HG03457 (cell line): ENCODE measurements at regions not wholly inside any gene's neighbourhood (a gene's known extent, or its start where the extent isn't known, plus 50 kb on each side); places are given as distances from the start of the nearest gene placed in this dataset.
"Not testable (repeated sequence)": the region's sequence is repeated elsewhere in the genome, so short reads cannot be mapped to it uniquely, and the experiment has no call there.

Source experiments
- ATAC-seq: cut with Tn5 transposase; IDR thresholded peaks from one replicate; pipeline ENCODE4 v1.9.1; 2021; ENCODE audit warnings: moderate number of reproducible peaks; ENCODE audit not compliant: unreplicated experiment

- ATAC-seq: no peak
These were observed 250.6 kb upstream of the KLF8 start for GRCh38 chrX:55981603-55982002.

DNA sequence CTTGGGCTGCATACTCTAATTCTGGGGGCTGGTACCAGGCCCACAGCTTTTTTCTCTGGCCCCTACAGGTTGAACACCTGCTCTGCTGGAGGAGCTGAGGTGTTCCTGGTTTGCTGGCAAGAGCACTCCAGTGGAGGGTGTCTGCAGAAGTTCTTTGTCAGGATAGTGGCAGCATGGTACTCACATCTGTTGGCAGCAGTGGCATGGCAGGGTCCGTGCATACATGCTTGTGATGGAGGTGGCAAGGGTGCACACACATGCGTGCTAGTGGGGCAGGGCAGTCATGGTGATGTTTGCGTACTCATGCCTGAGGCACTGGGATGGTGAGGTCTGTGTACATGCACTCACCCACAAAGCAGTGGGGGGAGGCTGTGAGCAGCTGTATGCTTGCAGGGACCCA is 235.5 kb upstream of the KLF8 start:
- no peak for ATAC-seq

GRCh38 chrX:56000174-56000573 is 232.0 kb upstream of the KLF8 start:
- ATAC-seq: no peak

- no peak for ATAC-seq
These were observed 231.4 kb upstream of the KLF8 start for GRCh38 chrX:56000729-56001128.

DNA sequence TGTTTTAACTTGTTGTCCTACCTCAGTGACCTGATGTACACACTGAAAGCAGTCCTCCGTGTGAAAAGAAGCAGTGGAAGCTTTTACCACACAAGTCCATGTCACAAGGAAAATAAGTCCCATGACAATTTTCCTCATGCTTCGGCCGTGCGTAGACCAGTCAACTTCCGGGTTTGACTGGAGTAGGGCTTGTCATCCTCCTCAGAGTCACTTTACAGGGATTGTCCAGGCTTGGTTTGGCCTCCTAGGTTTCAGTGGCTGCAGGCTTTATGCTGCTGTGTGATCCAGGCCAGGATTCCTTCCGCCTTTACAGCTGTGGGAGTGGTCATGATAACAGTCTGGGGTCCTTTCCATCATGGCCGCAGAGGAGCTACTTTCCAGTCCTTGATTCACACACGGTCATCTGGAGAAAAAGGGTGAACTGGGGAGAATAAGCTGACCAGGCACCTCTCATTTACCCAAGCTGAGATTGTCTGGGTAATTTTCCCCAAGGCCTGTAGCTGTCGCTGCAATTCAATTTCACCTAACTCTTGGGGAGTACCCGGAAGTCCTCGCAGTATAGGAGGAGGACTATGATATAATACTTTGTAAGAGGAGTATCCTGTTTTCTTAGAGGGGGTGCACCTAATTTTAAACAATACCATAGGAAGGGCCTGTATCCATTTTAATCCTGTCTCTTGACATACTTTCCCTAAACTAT is 206.1 kb upstream of the KLF8 start:
- ATAC-seq: no peak

DNA sequence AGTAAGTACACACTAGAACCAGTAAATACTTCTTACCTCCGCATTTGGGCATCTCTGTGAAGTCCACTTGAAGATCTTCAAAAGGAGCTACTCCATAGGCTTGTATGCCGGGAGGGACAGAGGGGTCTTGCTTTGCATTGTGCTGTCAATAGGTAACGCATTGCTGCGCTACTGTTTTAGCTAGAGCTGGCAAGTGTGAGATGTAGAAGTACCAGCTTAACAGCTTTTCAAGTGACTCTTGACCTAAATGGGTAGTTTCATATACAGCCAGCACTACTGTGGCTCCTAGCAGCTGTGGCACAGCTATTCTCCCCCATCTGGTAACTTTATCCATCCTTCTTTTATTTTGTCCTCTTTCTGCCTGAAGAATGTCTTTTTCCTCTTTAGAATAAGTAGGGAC is 205.3 kb upstream of the KLF8 start:
- no peak for ATAC-seq

GRCh38 chrX:56029188-56029587 is 203.0 kb upstream of the KLF8 start:
- no peak for ATAC-seq

- no peak for ATAC-seq
These were observed 202.5 kb upstream of the KLF8 start for GRCh38 chrX:56029691-56030090.

DNA sequence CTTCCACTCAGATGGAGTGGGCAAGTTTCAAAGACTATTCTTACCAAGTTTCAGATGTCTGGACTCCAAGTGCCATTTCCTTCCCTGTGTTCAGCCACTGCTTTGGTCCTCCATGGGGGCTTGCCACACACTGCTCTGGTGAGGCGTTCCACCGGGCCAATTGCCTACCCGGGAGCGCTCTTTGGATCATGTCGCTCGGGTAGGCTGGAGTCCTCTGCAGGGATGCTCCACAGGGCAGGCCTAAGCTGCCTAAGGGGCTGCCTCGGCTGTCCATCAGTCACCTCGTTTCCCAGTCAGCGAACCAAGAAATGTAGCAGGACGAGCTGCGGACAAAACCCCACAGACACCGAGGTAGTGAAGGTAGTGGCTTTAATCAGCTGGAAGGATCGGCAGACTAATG is 200.7 kb upstream of the KLF8 start:
- no peak for ATAC-seq

GRCh38 chrX:56033495-56034180 is 198.5 kb upstream of the KLF8 start:
- ATAC-seq: no peak

GRCh38 chrX:56052673-56053330 is 179.4 kb upstream of the KLF8 start:
- not testable (repeated sequence) for ATAC-seq

- no peak for ATAC-seq
These were observed 174.8 kb upstream of the KLF8 start for GRCh38 chrX:56057325-56057724.

- ATAC-seq: peak; percentile 70
These were observed 166.1 kb upstream of the KLF8 start for GRCh38 chrX:56066016-56066415.

- no peak for ATAC-seq
These were observed 163.8 kb upstream of the KLF8 start for GRCh38 chrX:56068274-56068758.

- no peak for ATAC-seq
These were observed 162.7 kb upstream of the KLF8 start for GRCh38 chrX:56069299-56069931.

DNA sequence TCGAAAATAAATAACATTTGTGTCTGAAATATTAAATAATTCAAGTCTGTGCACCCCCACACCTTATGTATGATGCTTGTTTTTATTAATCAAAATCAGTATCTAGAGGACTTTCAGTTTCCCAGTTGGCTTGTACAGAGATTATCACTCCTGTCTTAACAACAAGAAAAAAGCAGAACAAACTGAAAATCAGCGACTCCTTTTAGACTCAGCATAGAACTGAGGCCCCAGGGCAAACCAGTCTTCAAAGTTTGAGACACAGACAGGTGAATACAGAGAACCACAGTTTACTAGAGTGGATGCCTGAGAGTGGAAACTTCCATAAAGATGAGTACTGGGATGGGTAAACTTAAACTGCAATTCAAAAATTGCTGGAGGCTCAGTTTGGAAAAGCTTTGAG is 142.8 kb upstream of the KLF8 start:
- ATAC-seq: no peak

GRCh38 chrX:56099271-56099670 is 132.9 kb upstream of the KLF8 start:
- ATAC-seq: no peak

DNA sequence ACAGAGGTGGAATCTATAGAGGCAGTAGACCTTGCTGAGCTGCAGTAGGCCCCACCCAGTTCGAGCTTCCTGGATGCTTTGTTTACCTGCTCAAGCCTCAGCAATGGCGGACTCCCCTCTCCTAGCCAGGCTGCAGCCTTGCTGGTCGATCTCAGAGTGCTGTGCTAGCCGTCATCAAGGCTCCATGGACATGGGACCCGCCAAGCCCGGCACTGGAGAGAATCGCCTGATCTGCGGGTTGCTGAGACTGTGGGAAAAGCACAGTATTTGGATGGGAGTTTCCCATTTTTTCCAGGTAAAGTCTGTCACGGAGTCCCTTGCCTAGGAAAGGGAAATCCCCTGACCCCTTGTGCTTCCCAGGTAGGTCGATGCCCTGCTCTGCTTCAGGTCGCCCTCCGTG is 124.8 kb upstream of the KLF8 start:
- ATAC-seq: no peak

DNA sequence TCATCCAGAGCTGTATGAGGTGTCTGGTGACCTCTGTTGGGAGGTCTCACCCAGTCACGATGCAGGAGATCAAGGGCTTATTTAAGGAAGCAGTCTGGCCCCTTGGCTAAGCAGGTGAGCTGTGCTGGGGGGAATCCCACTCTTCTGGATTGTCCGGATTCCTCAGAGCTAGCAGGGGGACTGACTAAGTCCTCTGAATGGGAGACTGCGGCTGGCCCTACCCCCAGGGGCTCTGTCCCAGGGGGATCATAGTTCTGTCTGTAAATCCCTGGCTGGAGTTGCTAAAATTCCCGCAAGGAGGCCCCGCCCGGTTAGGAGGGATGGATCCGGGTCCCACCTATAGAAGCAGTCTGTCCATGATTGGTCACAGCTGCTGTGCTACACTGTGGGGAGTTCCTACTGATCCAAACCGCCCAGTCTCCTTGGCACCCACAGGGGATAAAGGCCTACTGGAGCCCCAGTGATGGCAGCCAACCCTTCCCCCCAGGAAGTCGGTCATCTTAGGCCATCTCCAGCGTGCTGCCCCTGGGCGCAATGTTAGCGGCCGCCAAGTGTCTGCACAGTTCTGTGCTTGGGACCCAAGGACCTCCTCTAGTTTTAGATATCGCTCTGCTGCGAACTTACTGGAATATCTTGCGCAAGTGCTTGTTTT is 118.2 kb upstream of the KLF8 start:
- no peak for ATAC-seq

DNA sequence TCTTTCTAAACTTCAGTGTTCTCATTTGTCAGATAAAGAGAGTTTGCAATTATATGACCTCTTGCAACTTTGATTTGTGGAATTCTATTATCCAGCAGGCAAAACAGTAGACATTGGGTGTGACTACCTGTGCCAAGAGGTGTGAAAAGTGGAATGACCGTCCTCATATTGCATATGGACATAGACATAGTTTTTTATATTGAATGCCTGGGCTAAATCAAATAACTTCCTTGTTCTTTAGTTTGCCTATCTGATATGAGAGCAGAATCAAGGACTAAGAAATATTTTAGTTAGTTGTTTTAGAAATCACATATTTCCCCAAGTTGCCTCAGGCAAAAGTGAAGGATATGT is 117.7 kb upstream of the KLF8 start:
- ATAC-seq: no peak

- ATAC-seq: no peak
These were observed 111.9 kb upstream of the KLF8 start for GRCh38 chrX:56120242-56120641.
